GM21723 (cell line): ENCODE measurements at regions not wholly inside any gene's neighbourhood (a gene's known extent, or its start where the extent isn't known, plus 50 kb on each side); places are given as distances from the start of the nearest gene placed in this dataset.

Source experiments
- ATAC-seq: cut with Tn5 transposase; IDR thresholded peaks from one replicate; pipeline ENCODE4 v1.9.1; 2021; ENCODE audit warnings: mild to moderate bottlenecking, moderate library complexity; ENCODE audit not compliant: unreplicated experiment

DNA sequence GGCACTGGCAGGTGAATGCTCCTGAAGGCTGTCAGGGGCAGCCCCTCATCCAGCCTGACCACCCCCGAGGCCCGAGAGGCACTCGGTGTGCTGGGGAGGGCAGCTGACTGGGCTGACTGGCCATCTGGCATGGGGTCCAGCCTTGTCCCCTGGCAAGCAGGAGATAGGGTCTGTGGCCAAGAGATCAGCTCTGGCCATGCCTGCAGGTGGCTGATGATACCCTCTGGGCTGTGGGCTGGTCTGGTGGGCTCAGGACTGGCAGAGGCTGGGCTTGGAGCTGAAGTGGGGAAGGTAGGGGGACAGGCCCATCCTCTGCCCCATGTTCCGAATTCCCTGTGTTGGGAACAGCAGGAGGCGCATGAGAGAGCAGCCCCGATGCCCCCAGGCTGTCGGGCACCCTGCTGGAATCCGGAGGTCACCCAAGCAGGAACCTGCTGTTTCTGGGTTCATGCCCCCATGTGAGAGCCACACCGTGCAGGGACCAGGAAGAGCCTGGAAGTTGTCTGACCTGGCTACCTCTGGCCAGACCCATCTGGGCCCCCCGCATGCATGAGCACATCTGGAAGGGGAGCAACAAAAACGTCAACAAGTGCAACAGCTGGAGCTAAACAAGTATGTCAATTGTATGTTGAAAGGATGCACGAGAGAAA, 527.0 kb downstream of the TBC1D22A start:
- ATAC-seq = no peak

DNA sequence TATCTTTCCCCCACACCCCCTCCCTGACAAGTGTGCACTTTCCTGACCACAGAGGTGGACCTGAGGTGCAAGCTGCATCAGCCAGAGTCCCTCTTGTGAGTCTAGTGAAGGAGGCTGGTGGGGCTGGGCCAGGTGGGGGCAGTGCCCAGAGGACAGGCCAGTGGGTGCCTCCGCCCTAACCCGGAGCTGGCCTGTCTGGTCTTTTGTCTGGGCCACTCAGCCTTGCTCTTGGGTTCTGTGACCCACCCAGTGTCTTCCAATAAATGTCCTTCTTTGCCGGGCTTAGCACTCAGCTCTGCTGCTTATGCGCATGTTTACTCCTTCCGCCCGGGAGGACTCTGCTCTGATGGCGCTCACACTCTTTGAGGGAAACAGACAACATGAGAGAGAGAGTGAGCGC, 526.2 kb downstream of the TBC1D22A start:
- no peak for ATAC-seq

GRCh38 chr22:47287516-47287915, 525.1 kb downstream of the TBC1D22A start:
- ATAC-seq = no peak

DNA sequence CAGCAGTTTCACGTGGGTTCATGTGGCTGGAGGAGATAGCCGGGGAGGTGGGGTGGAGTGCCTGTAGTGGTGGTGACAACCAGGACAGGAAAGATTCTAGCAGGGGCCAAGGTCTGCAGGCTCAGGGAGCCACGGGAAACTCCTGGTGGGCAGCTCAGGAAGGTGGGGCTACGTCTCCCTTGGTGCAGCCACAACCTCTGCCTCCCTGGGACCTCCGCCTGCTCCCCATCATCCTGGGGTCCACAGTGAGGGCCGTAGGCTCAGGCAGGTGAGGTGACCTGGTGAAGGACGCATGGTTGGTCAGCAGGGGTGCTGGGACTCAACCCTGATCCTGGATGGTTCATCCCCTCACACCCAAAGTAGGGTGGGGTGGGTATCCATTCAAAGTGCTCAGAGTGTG, 524.1 kb downstream of the TBC1D22A start:
- no peak for ATAC-seq

GRCh38 chr22:47285981-47286380, 523.5 kb downstream of the TBC1D22A start:
- ATAC-seq = no peak

- no peak for ATAC-seq
Measured at GRCh38 chr22:47284822-47285221, 522.4 kb downstream of the TBC1D22A start.

DNA sequence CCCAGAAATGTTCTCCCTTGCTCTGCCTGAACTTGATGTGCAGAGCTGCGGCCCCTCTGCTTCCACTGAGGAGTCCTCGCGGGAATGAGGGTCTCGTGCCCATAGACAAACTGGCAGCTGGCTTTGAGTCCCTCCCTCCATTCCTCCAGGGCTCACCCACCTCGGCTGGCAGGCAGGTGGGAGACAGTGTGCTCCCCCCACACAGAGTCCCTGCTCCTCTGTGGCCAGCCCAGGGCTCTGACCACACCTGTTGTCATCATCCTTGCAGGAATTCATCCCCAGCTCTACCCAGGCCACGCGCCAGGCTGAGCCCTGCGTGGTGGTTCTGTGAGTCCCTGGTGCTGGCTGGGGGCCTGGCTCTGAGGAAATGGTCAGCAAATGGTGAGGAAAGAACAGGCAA, 521.9 kb downstream of the TBC1D22A start:
- no peak for ATAC-seq

DNA sequence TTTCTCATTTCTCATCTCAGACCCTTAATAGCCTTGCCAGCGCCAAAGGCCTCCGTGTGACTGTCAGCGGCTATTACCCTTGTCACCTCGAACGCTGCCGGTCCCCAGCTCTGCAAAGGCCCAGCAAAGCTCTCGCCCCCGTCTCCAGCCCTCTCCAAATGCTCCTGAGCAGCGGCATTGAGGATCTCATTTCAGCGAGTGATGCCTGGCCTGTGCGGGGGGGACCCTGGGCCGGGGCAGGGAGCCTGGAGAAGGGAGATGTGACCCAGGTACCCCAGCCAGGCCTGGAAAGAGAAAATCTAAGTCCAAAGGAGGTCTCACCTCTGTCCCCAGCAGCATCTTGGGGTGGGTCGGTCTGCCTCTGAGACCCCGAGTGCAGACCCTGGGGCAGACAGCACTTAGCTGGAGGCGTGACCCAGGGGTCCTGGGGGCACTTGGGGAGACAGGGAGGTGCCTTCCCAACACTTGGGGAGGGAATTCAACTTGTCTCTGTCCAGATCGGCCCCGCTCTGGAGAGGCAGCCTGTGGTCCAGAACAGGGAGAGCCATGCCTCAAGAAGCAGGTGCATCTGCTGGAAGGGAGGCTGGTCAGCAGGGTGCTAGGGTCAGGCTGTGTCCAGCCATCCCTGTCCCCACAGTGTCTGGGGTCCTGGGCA, 521.3 kb downstream of the TBC1D22A start:
- ATAC-seq = no peak

DNA sequence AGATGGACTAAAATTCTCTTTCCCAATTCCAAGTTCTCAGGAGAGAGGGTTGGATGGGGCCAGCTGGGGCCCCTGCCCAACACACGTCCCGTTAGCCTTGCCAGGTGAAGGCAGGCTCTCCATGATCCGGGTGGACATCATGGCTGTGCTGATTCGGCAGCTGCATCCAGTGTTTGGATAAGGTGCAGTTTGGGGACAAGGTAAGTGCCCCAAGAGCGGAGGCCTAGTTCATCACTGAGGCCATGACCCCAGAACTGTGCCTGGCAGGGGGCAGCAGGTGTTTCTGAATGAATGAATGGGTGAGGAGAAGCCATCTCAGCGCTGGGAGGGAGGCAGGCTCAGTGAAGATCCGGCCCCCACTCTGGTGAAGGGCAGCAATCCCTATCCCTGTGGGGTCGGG, 520.4 kb downstream of the TBC1D22A start:
- no peak for ATAC-seq

- no peak for ATAC-seq
Measured at GRCh38 chr22:47282366-47282765, 519.9 kb downstream of the TBC1D22A start.

- ATAC-seq = no peak
Measured at GRCh38 chr22:47281126-47282106, 519.0 kb downstream of the TBC1D22A start.

GRCh38 chr22:47280301-47280700, 517.9 kb downstream of the TBC1D22A start:
- ATAC-seq = no peak

DNA sequence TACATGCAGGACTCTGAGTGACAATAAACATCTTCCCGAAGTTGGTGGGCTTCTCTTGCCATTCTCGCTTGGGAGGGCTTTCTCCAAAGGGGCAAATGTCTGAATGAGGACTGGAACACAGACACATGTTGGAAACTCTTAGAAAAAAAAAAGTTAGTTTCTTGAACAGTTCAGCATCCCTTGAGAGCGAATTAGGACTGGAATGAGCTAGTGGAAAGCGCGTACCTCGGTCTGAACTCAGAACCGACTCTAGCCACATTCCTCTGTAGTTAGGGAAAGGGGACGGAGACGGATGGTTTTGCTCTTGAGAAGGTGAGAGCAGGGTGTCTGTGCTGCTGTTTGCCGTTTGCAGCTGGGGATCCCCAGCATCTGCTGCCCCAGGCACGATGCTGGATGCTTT, 517.3 kb downstream of the TBC1D22A start:
- ATAC-seq = no peak

GRCh38 chr22:47279337-47279736, 516.9 kb downstream of the TBC1D22A start:
- no peak for ATAC-seq

GRCh38 chr22:47278655-47279054, 516.2 kb downstream of the TBC1D22A start:
- no peak for ATAC-seq

DNA sequence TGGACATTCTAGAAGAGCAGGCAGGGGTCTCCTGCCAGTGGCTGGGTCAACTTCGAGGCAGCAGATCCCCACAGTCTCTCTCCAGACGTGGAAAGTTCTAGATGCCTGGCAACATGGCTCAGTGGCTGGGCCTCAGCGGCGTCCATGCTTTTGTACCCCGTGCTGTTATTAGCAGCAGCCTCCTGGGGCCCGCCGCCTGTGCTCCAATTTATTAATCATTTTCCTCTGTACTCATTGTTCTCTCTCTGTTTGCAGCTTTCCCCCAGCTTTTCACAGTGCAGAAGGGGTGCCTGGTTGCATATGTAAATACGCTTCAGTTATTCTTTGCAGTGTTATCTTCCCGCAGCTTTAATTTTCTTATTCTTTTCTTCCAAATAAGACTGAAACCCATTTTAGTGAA, 515.1 kb downstream of the TBC1D22A start:
- no peak for ATAC-seq

DNA sequence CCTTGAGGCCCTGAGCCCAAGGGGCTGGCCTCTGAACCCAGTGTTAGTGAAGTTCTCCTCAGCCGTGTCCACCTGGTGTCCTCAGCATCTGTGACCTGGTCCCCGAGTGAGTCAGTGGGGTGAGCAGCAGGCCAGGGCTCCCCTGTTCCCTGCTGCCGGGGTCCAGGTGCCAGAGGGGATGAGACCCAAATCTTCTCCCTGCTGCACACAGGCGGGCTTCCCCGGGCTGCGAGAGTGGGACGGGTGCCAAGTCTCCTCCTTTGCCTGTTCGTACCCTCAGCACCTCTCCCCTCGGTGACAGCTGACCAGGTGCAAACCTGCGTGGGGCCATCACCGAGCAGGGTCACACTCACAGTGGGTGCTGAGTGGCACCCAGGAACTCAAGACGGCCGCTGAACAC, 514.5 kb downstream of the TBC1D22A start:
- ATAC-seq = no peak

- no peak for ATAC-seq
Measured at GRCh38 chr22:47276450-47276820, 514.0 kb downstream of the TBC1D22A start.

GRCh38 chr22:47275605-47276449, 513.4 kb downstream of the TBC1D22A start:
- no peak for ATAC-seq

DNA sequence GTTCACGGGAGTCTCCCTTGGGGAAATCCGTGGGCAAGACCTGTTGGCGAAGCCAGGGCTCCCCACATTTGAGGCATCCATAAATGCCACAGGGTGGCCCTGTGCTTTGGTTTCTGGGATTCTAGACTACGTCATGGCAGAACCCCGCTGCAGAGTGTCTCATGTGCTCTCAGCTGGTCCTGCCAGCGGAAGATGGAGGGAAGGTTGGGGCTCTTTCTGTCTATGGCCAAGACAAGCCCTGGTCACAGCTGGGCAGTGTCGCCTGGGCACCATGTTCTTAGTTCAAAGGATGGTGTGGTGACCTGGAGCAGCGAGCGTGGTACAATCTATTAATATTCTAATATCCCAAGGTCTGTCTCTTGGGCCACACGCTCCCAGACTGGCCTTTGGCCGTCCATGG, 511.7 kb downstream of the TBC1D22A start:
- ATAC-seq = no peak
